ENCODE measurements at regions not wholly inside any gene's neighbourhood (a gene's known extent, or its start where the extent isn't known, plus 50 kb on each side); places are given as distances from the start of the nearest gene placed in this dataset.

DNA sequence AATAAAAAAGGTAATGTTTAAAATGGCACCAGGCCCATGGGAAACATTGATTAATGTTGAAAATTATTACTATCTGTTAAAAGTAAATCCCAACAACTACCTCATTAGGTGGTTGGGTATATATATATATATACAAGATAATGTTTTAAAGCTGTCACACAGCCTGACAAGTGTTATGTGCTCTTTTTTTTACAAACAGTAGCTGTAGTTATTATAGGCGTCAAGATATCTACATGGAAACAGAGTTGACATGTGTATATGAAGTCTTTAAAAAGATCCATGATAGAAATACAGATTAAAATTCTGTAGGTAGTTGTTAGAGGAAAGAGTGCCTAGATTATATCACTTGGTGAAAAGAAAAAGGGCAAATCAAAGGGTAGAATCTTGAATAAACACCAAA is 279.9 kb downstream of the SLITRK6 start:
- H3K18ac ChIP-seq (ENCODE audit: low read depth, low read length) = no peak overlapping the region
- no peak overlapping the region for H3K4ac ChIP-seq (ENCODE audit: low read depth, low read length)
- no peak overlapping the region for H2BK20ac ChIP-seq (ENCODE audit: low read depth, low read length)
- no peak overlapping the region for H4K91ac ChIP-seq (ENCODE audit: insufficient read depth, low read depth, low read length)
- no peak overlapping the region for H2AFZ ChIP-seq (replicated peaks; ENCODE audit: low read length, poor library complexity)
- H2AK5ac ChIP-seq (ENCODE audit: low read depth, low read length) = no peak overlapping the region
- no peaks in the 10 kb centered on the region for H3K9me3 ChIP-seq (ENCODE audit: control insufficient read depth, insufficient read depth, low read length)
- ChIA-PET CTCF (no interaction called here), POLR2A (ENCODE audit: unreplicated experiment) (no interaction called here)
- H2BK5ac ChIP-seq (ENCODE audit: low read depth, low read length, poor library complexity, severe bottlenecking) = no peak overlapping the region
- no peak overlapping the region for H3K4me2 ChIP-seq (ENCODE audit: low read depth, low read length)
- no peak overlapping the region for H4K5ac ChIP-seq (ENCODE audit: low read depth, low read length)
- no peak overlapping the region for H3K4me3 ChIP-seq (ENCODE audit: insufficient read depth, low read depth, low read length)
- H3K9me1 ChIP-seq (ENCODE audit: insufficient read depth, low read length) = no peaks in the 10 kb centered on the region
- no peaks in the 10 kb centered on the region for H3K79me1 ChIP-seq (ENCODE audit: low read depth in 1 of 2, low read length in 2 of 2)
- TF ChIP-seq RFX5 (IDR thresholded peaks at IDR 0.05; ENCODE audit: low read depth, low read length) (no peak), RAD21 (IDR thresholded peaks at IDR 0.05; ENCODE audit: low read length) (no peak), MAZ (IDR thresholded peaks at IDR 0.05; ENCODE audit: borderline replicate concordance, low read depth, low read length) (no peak), SMC3 (IDR thresholded peaks at IDR 0.05; ENCODE audit: low read depth, low read length) (no peak), POLR2A (IDR thresholded peaks at IDR 0.05; ENCODE audit: low read depth, low read length) (no peak), RCOR1 (IDR thresholded peaks at IDR 0.05; ENCODE audit: insufficient replicate concordance, low read length) (no peak), FOS (IDR thresholded peaks at IDR 0.05; ENCODE audit: low read depth, low read length) (no peak), NFE2L2 (IDR thresholded peaks at IDR 0.05; ENCODE audit: low read depth, low read length) (no peak), CHD1 (IDR thresholded peaks at IDR 0.05; ENCODE audit: low read depth, low read length) (no peak), MAFK (IDR thresholded peaks at IDR 0.05; ENCODE audit: low read depth, low read length) (no peak), CEBPB (IDR thresholded peaks at IDR 0.05; ENCODE audit: low read depth, low read length) (no peak), BHLHE40 (IDR thresholded peaks at IDR 0.05; ENCODE audit: low read depth, low read length) (no peak)
- TF ChIP-seq, protein P1, sequence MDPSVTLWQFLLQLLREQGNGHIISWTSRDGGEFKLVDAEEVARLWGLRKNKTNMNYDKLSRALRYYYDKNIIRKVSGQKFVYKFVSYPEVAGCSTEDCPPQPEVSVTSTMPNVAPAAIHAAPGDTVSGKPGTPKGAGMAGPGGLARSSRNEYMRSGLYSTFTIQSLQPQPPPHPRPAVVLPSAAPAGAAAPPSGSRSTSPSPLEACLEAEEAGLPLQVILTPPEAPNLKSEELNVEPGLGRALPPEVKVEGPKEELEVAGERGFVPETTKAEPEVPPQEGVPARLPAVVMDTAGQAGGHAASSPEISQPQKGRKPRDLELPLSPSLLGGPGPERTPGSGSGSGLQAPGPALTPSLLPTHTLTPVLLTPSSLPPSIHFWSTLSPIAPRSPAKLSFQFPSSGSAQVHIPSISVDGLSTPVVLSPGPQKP (IDR thresholded peaks at IDR 0.05; ENCODE audit: borderline replicate concordance, low read depth, low read length) = no peak
- TF ChIP-seq, protein P2, sequence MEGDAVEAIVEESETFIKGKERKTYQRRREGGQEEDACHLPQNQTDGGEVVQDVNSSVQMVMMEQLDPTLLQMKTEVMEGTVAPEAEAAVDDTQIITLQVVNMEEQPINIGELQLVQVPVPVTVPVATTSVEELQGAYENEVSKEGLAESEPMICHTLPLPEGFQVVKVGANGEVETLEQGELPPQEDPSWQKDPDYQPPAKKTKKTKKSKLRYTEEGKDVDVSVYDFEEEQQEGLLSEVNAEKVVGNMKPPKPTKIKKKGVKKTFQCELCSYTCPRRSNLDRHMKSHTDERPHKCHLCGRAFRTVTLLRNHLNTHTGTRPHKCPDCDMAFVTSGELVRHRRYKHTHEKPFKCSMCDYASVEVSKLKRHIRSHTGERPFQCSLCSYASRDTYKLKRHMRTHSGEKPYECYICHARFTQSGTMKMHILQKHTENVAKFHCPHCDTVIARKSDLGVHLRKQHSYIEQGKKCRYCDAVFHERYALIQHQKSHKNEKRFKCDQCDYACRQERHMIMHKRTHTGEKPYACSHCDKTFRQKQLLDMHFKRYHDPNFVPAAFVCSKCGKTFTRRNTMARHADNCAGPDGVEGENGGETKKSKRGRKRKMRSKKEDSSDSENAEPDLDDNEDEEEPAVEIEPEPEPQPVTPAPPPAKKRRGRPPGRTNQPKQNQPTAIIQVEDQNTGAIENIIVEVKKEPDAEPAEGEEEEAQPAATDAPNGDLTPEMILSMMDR (conservative IDR thresholded peaks at IDR 0.05; ENCODE audit: low read depth, low read length) = no peak
- TF ChIP-seq, protein P3, sequence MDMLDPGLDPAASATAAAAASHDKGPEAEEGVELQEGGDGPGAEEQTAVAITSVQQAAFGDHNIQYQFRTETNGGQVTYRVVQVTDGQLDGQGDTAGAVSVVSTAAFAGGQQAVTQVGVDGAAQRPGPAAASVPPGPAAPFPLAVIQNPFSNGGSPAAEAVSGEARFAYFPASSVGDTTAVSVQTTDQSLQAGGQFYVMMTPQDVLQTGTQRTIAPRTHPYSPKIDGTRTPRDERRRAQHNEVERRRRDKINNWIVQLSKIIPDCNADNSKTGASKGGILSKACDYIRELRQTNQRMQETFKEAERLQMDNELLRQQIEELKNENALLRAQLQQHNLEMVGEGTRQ (IDR thresholded peaks at IDR 0.05; ENCODE audit: low read depth, low read length) = no peak
- H3K9ac ChIP-seq (ENCODE audit: low read depth, low read length) = no peak overlapping the region
- no peaks in the 10 kb centered on the region; the same call in 1 of the 2 replicates for H3K4me1 ChIP-seq (ENCODE audit: control insufficient read depth, insufficient read depth, low read length)
- H3K27me3 ChIP-seq (ENCODE audit: control insufficient read depth, insufficient read depth, low read length) = no peaks in the 10 kb centered on the region
- no peak overlapping the region for H4K8ac ChIP-seq (ENCODE audit: low read depth in 2 of 2, low read length in 2 of 2)
- H3K36me3 ChIP-seq (ENCODE audit: control insufficient read depth, insufficient read depth, low read length) = no peaks in the 10 kb centered on the region
- in situ Hi-C loops (cut with MboI; ENCODE audit: low sequenced_read_pairs) = no loop called here
- H3K56ac ChIP-seq (ENCODE audit: extremely low read depth, insufficient read depth, low read length) = no peak overlapping the region
- no peaks in the 10 kb centered on the region for H4K20me1 ChIP-seq (ENCODE audit: insufficient read depth, low read length)
- no peak overlapping the region for H3K27ac ChIP-seq (ENCODE audit: insufficient read depth, low read length)
- no peak overlapping the region for H2AK9ac ChIP-seq (replicated peaks; ENCODE audit: low read depth, low read length, poor library complexity)
- dilution Hi-C loops (cut with HindIII; ENCODE audit: low sequenced_read_pairs, unreplicated experiment) = no loop called here
- H2BK120ac ChIP-seq (ENCODE audit: low read depth, low read length) = no peak overlapping the region
- H2BK15ac ChIP-seq (ENCODE audit: low read depth, low read length) = no peak overlapping the region
- no TSS peak for BruUV-seq (replicated peaks)
- no peak overlapping the region for H3K23ac ChIP-seq (ENCODE audit: low read depth, low read length)
- H3K14ac ChIP-seq (replicated peaks; ENCODE audit: low read depth, low read length) = no peak overlapping the region
- WGBS, 2 experiments (ENCODE audit: extremely low coverage in 2 of 2, insufficient read length in 1 of 2) = no CpG with 5 or more reads among the region's 1 CpG
- ATAC-seq (ENCODE audit: low read depth) = no peak
- DNase-seq = no peak
- intact Hi-C loops (cut with micrococcal nuclease) = no loop called here

Measured in IMR-90 (cell line).